Activated T-cell treated with anti-CD3 and anti-CD28 coated beads for 24 hours (primary cell): ENCODE measurements at regions not wholly inside any gene's neighbourhood (a gene's known extent, or its start where the extent isn't known, plus 50 kb on each side); places are given as distances from the start of the nearest gene placed in this dataset.

Source experiments
- DNase-seq: peaks from one replicate; pipeline ENCODE4 v3.0.0-alpha.2; 2020; ENCODE audit warnings: low read depth

DNA sequence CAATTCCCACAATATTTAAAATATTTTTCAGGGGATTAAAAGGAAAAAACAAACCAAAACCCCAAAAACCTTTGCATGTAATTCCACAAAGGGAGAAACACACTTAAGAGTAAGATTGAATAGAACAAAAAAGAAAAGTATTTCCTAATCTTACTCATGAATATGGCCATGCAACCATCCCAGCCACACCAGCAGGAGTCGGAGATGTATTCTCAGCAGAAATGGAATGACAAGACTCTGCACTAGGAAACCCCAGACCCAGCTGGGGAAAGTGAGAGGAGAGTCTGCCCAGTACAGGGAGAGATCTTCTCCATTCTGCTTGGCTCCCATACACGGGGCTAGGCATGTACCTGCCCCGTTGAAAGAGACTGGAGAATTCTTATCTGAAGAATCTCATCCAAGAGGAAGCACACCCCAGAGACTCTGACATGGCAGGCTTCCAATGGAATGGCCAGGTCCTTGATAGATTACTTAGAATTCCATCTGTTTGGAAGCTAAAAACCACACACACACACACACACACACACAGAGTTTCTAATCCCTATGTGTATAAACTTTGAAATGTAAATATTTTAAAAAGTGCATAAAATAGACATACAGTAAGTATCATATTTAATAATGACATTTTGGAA, 118.8 kb downstream of the GADD45G start:
- no peak for DNase-seq

GRCh38 chr9:89724659-89725058, 119.8 kb downstream of the GADD45G start:
- DNase-seq = no peak

- no peak for DNase-seq
Observed at GRCh38 chr9:89725271-89725670, 120.5 kb downstream of the GADD45G start.

DNA sequence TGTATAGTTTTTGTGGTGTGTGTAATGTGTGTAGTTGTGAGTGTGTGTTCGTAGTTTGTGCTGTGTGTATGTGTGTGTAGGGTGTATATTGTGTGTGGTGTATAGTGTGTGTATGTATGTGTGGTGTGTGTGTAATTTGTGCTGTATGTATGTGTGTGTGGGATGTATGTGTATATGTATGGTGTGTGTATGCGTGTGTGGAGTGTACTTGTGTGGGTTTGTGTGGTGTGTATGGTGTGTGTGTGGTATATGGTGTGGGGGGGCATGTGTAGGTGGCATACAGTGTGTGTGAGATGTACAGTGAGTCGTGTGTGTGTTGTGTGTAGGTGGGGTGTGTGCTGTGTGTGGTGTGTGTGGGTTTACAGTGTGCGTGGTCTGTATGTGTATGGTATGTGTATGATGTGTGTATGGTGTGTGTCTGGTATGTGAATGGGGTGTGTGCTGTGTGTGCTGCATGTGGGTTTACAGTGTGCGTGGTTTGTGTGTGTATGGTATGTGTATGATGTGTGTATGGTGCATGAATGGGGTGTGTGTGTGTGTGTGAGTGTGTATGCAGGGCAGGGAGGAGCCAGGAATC, 125.2 kb downstream of the GADD45G start:
- DNase-seq = no peak

DNA sequence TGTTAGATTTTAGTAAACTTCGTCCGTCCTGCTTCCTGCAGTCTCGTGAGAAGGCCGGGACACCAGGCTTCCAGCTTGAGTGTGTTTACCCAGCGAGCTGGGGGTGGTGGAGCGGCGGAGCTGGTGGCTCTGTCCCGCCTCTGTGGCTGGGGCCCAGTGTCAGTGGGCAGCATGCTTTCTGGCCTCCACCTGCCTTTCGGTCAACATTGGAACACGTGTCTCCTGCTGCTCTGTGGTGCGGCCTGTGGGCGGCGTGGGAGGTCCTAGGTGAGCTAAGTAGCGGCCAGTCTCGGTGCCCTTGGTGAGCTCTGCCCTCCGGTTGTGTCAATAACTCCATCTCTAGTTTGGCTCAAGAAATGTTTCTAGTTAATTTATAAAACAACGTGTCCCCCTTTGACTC, 125.9 kb downstream of the GADD45G start:
- no peak for DNase-seq

DNA sequence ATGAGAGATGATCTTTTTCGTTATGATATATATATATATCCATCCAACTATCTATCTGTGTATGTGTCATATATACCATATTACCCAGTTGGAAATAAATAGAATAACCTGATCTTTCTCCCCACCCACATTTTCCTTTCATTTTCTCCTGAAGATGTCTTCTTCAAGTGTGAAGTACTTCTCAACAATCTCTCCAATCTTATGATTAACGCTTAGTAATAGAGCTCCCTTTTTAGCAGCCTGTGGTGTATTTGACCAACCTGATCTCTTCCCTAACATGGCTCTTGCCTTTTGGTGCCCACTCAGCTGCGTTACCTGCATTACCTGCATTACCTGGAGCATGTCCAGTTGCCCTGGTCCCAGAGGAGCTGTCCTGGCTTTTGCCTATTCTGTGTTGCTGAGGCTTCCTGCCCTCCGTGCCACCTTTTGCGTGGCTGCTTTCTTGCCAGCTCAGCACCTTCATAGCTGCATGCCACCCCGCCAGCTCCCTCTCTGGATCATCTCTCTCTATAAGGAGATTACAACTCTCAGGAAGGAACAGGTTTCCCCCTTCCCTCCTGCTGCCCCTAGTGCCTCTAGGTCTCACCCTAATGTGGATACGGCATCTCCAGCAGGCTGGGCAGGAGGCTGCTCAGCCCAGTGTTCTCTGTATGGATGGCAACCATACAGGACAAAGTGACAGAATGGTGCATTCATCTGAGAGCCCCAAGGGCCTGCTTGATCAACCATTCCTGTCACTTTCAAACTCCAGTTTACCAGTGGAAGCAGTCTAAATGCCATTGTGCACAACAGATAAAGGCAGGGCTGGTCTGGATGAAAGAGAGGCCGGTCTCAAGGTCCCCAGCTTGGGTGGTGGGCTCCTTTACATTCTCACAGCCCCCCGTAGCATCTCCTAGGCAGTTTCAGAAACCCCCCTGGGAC, 126.7 kb downstream of the GADD45G start:
- no peak for DNase-seq

DNA sequence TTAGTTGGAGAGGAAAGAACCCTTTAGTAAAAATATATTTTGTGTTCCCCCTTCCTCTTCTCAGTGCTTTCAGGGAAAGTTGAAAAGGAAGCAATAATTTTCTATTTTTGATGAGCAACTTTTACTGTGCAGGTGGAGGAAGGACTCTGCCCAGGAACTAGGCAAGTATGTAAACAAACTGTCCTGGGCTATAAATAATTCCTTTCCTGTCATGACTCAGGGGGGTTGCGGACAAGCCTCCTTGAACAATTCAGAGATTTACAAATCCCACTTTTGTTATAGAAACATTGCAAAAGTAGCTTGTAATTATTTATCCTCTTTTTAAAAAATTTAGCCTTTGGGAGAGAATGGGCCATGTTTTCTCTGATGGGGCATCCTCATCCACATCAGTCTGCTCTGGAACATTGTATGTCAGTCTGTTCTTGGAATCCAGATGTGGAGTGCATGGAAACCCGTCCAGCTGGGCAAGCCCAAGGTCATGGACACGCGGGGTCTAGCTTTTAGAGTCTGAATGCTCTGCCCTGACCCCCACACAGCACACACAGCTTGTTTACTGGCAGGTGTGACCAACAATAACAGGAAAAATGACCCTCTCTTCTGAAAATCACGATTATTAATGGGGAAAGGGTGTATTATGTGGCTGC, 127.6 kb downstream of the GADD45G start:
- no peak for DNase-seq

DNA sequence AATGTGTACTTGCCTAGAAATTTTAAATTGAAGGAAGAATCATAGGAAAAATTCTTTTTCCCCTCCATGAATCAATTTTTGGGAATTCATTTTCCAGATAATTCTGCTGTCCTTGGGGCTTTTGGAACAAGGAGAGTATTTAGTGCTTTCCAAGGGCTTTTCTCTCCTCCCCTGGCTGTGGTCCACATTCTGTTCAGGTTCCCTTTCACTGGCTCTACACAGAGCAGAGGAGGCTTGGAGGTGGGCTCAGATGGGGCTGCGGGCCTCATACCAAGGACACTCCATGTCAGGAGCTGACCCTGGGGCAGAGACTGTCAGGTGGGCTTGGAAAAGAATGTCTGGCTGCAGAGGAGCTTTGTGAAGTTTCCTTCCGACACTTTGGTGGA, 128.1 kb downstream of the GADD45G start:
- DNase-seq = no peak

DNA sequence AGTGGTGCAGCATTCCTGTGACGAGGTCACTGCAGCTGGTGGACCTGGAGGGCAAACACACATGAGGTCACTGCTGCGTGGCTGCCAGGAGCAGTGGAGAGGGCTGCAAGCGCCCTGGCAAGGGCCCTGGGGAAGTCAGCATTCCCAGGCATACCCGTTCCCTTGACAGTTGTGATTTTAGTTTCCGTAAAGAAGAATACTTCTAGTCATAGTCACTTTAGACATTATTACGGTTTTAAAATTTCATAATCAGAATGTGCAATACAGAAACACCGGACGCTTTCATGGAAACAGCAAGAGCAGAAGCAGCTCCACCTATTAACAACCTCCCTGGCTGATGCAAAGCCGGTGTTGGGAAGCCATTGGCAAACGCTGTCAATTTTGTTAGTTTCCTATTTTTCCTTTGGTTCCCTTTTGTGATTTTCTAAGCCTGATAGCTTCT, 129.8 kb downstream of the GADD45G start:
- DNase-seq = no peak

- no peak for DNase-seq
Observed at GRCh38 chr9:89738137-89738932, 133.5 kb downstream of the GADD45G start.

DNA sequence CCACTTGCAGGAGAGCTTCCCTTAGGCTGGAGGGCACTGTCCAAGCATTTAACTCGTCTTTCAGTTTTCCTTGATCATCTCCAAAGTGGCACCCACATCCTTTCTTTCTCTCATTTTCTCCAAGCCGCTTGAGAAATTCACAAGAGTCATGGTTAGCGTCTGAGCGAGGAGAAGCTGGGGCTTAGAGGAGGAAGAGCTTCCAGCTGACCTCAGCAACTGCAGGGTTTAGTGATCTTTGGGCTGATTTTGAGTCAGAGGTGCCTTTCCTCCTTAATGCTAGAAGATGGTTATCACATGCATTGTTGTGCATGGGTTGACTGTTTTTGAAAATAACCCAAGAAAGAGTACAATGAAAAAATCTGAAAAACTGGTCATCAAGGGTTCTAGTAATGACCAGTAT, 134.7 kb downstream of the GADD45G start:
- DNase-seq = no peak

DNA sequence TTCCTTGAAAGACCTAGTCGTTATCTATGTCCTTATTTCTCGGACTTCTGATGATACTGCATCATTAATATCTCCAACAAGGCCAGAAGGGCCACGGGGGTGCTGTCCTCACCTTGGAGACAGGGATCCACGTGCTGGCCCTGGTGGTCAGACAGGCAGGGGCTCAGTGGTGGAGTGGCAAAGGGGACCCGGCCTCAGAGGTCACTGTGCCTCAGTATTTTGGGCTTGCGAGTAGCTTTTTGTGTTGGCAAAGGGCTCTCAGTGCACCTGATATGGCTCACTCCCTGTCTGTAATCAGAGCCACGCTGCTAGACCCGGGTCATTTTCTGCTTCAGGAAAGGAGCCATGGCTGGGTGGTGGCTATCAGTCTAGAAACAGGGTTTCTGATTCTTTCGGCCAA, 135.1 kb downstream of the GADD45G start:
- no peak for DNase-seq

DNA sequence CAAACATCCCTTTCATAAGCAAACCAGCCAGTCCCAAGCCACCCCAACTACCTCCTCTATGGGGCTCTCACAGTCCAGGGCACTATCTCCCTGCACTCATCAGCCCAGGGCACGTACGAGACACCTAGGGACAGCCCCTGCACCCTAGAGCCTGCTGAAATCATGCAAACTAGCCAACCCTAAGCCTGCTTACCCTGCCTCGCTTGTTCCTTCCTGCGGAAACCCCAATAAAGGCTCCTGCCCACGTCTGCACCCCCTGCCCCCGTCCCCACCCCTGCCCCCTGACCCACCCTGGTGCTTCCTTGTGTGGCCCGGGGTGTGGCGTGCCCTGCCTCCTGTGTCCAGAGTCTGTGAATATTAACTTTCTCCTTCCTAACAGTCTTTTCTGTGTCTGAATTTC, 135.9 kb downstream of the GADD45G start:
- DNase-seq = no peak

DNA sequence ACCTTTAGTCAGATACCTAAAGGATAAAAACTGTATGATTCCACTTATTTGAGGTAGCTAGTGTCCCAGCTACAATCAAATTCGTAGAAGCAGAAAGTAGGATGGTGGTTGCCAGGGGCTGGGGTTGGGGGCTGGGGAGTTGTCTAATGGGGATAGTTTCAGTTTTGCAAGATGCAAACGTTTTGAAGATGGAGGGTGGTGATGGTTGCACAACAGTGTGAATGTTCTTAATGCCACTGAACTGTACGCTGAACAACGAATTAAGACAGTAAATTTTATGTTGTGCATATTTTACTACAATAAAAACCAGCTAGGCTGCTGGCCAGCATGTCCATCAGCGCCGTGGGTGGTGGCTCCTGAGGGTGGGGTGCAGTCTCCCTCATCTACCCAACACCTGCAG, 137.8 kb downstream of the GADD45G start:
- DNase-seq = no peak

GRCh38 chr9:89743216-89743572, 138.4 kb downstream of the GADD45G start:
- no peak for DNase-seq

- no peak for DNase-seq
Observed at GRCh38 chr9:89743573-89744254, 138.9 kb downstream of the GADD45G start.

- no peak for DNase-seq
Observed at GRCh38 chr9:89744255-89744648, 139.4 kb downstream of the GADD45G start.

GRCh38 chr9:89744730-89745129, 139.9 kb downstream of the GADD45G start:
- no peak for DNase-seq

GRCh38 chr9:89745601-89746376, 141.0 kb downstream of the GADD45G start:
- no peak for DNase-seq

DNA sequence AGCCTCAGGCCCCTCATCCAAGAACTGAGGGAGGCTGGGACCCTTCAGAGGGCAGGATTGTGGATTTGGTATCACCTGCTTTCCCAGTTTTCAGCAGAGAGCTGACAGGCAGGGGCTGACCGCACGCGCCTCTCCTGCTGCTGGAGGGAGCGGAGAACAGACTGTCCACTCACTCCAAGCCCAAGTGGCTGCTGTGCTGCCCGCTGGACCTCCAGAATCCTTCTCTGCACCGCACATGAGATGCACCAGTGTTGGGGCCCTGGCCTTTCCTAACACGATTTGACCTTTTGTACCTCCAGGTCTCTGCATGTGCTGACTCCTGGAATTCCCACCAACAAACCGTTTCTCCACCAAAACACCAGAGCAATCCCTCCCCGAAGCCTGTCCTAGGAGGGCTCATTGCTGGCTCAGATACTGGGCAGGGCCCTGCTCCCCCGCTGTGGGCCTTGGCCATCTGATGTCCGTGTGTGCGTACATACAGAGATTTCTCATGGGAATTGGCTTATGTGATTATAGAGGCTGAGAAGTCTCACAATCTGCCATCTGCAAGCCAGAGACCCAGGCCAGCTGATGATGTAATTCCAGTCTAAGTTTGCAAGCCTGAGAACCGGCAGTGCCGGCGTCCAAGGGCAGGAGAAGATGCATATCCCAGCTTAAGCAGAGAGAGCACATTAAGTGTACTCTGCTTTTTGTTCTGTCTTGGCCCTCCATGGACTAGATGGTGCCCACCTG, 141.7 kb downstream of the GADD45G start:
- DNase-seq = no peak
